ENCODE measurements at regions not wholly inside any gene's neighbourhood (a gene's known extent, or its start where the extent isn't known, plus 50 kb on each side); places are given as distances from the start of the nearest gene placed in this dataset.
A peak's percentile ranks its signal among the peaks of the same experiment; 100 is the strongest.

GRCh38 chr7:21020667-21021066 is 234.0 kb upstream of the SP8 start:
- no peaks in the 10 kb centered on the region for H3K36me3 ChIP-seq (ENCODE audit: control insufficient read depth in 2 of 2, insufficient read depth in 1 of 2, low read length in 2 of 2)
- H3K9me3 ChIP-seq (ENCODE audit: control insufficient read depth, insufficient read depth, low read depth, low read length), result no peaks in the 10 kb centered on the region
- TF ChIP-seq PRDM6 (tag by site-specific recombination; IDR thresholded peaks at IDR 0.05), result no peak
- no peak for TF ChIP-seq ZNF324 (tag by site-specific recombination; IDR thresholded peaks at IDR 0.05)
- TF ChIP-seq BCL11A (tag by site-specific recombination; IDR thresholded peaks at IDR 0.05; ENCODE audit: low read depth), result no peak
- TF ChIP-seq ZNF433 (tag by site-specific recombination; IDR thresholded peaks at IDR 0.05; ENCODE audit: low read depth), result no peak
- no peak for TF ChIP-seq ZNF426 (tag by site-specific recombination; IDR thresholded peaks at IDR 0.05)
- TF ChIP-seq ZNF24 (tag by site-specific recombination; IDR thresholded peaks at IDR 0.05), result no peak
- no peak for TF ChIP-seq ZNF791 (tag by site-specific recombination; IDR thresholded peaks at IDR 0.05)
- no peak for TF ChIP-seq ZNF544 (tag by site-specific recombination; IDR thresholded peaks at IDR 0.05)
- no peak for TF ChIP-seq ZBTB6 (tag by site-specific recombination; IDR thresholded peaks at IDR 0.05)
- TF ChIP-seq ZNF169 (tag by site-specific recombination; IDR thresholded peaks at IDR 0.05), result no peak
- TF ChIP-seq ZBTB20 (tag by site-specific recombination; IDR thresholded peaks at IDR 0.05), result no peak
- no peak for TF ChIP-seq ZNF623 (tag by site-specific recombination; IDR thresholded peaks at IDR 0.05)
- no peak for TF ChIP-seq ZNF140 (tag by site-specific recombination; IDR thresholded peaks at IDR 0.05)
- ChIA-PET CTCF (no interaction called here), POLR2A (no interaction called here)
- H3K4me3 ChIP-seq (ENCODE audit: low read depth, low read length), result no peak overlapping the region
- H3K4me1 ChIP-seq (ENCODE audit: control insufficient read depth, insufficient read depth, low read length), result no peaks in the 10 kb centered on the region
- H3K27ac ChIP-seq (ENCODE audit: extremely low read depth, low read depth, low read length), result no peak overlapping the region

DNA sequence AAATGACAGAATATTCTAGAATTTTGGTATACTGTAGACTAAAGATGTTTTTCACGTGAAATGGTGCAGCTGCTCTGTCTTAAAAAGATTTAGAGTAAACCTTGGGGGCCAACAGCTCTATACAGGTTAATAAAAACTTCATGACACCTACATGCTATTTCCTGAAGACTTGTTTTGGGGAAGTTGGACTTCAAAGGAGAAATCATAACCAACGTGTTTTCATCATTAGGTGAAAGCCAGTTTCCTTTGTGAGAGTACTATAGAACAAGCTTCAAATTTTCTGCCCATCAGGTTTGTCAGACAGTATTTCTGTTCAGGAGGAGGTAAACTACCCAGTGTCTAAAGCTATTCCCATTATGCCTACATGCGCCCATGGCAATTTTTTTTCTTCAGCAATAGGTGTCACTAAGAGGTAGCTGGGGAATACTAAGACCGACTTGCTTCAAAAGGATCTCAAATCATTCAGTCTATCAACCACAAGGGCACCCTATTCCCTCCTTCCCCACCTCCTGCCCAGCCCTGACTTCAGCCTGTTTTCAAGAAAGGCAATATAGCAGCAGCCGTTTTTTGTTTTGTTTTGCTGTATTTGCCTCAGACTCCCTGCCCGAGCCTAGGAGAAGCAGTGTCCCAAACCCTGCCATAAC is 237.3 kb upstream of the SP8 start:
- H3K36me3 ChIP-seq (ENCODE audit: control insufficient read depth in 2 of 2, insufficient read depth in 1 of 2, low read length in 2 of 2), result no peaks in the 10 kb centered on the region
- POLR2A ChIA-PET, result no interaction called here
- H3K27ac ChIP-seq (ENCODE audit: extremely low read depth, low read depth, low read length), result no peak overlapping the region
- TF ChIP-seq, protein P1, sequence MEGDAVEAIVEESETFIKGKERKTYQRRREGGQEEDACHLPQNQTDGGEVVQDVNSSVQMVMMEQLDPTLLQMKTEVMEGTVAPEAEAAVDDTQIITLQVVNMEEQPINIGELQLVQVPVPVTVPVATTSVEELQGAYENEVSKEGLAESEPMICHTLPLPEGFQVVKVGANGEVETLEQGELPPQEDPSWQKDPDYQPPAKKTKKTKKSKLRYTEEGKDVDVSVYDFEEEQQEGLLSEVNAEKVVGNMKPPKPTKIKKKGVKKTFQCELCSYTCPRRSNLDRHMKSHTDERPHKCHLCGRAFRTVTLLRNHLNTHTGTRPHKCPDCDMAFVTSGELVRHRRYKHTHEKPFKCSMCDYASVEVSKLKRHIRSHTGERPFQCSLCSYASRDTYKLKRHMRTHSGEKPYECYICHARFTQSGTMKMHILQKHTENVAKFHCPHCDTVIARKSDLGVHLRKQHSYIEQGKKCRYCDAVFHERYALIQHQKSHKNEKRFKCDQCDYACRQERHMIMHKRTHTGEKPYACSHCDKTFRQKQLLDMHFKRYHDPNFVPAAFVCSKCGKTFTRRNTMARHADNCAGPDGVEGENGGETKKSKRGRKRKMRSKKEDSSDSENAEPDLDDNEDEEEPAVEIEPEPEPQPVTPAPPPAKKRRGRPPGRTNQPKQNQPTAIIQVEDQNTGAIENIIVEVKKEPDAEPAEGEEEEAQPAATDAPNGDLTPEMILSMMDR (tag by site-specific recombination; IDR thresholded peaks at IDR 0.05), result peak; percentile 38; the same call in 1 of the 2 replicates
- no peak for TF ChIP-seq INSM2 (tag by site-specific recombination; IDR thresholded peaks at IDR 0.05)
- CTCF ChIA-PET, result interaction anchor here (1.4 kb wide), 1 partner anchor 231 kb away, joined by 7 read pairs; no protein-coding TSS in a partner anchor
- H3K4me1 ChIP-seq (ENCODE audit: control insufficient read depth, insufficient read depth, low read length), result 0 out of 2 replicates have a peak, but pooled peaks cover 3% of the 10 kb centered on the region
- H3K9me3 ChIP-seq (ENCODE audit: control insufficient read depth, insufficient read depth, low read depth, low read length), result no peaks in the 10 kb centered on the region
- no peak overlapping the region for H3K4me3 ChIP-seq (ENCODE audit: low read depth, low read length)

- Histone ChIP-seq H3K36me3 (ENCODE audit: control insufficient read depth in 2 of 2, insufficient read depth in 1 of 2, low read length in 2 of 2) (no peaks in the 10 kb centered on the region), H3K4me1 (ENCODE audit: control insufficient read depth, insufficient read depth, low read length) (0 out of 2 replicates have a peak, but pooled peaks cover 5% of the 10 kb centered on the region), H3K4me3 (ENCODE audit: low read depth, low read length) (no peak overlapping the region), H3K27ac (ENCODE audit: extremely low read depth, low read depth, low read length) (no peak overlapping the region), H3K9me3 (ENCODE audit: control insufficient read depth, insufficient read depth, low read depth, low read length) (no peaks in the 10 kb centered on the region)
- POLR2A ChIA-PET, result no interaction called here
- CTCF ChIA-PET, result interaction anchor here (0.6 to 1.4 kb wide), 2 partner anchors 72 to 230 kb away, joined by 3 to 7 read pairs; no protein-coding TSS in a partner anchor
- TF ChIP-seq ZNF140 (tag by site-specific recombination; IDR thresholded peaks at IDR 0.05) (no peak), PRDM2 (tag by site-specific recombination; IDR thresholded peaks at IDR 0.05; ENCODE audit: borderline replicate concordance) (no peak), ZNF776 (tag by site-specific recombination; IDR thresholded peaks at IDR 0.05; ENCODE audit: borderline replicate concordance) (no peak)
Measured at GRCh38 chr7:21024485-21024867, 237.8 kb upstream of the SP8 start.

Measured in HEK293 (cell line).